ENCODE measurements at regions not wholly inside any gene's neighbourhood (a gene's known extent, or its start where the extent isn't known, plus 50 kb on each side); places are given as distances from the start of the nearest gene placed in this dataset.

DNA sequence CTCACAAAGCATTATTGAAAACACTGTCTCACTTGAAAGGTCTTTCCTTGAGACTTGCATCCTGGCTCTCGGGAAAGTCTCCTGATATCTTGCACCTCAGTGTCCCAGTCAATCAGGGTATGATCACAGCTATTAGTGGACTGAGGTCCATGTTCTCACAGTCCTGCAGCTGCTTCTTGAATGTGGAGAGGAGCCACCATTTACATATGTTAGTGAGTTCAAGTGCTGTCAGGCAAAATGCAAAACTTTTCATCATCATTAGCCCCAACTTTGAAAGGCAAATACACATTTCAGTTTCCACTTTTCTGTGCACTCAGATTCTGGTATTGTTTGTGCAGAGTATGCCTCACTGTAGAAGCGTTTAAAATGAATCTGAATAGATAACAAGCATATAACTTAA is 111.6 kb downstream of the SNX18 start:
- Histone ChIP-seq H3K27ac (ENCODE audit: low read depth in 2 of 2, low read length in 1 of 2) (no peak overlapping the region), H3K9me2 (no peaks in the 10 kb centered on the region), H3K4me1 (ENCODE audit: control insufficient read depth in 1 of 2, insufficient read depth in 2 of 2, low read depth in 1 of 2, low read length in 1 of 2) (peaks cover 0 to 2% of the 10 kb centered on the region in 2 experiments; a peak in 1 of 4 replicates), H3K9me3 (no peaks in the 10 kb centered on the region), H3K36me3 (replicated peaks in 1 of 2; ENCODE audit: control insufficient read depth in 1 of 2, insufficient read depth in 2 of 2, low read length in 1 of 2) (no peaks in the 10 kb centered on the region), H3K79me2 (ENCODE audit: insufficient read depth) (no peaks in the 10 kb centered on the region), H3F3A (replicated peaks; ENCODE audit: insufficient read depth) (no peaks in the 10 kb centered on the region), H3K27me3 (ENCODE audit: insufficient read depth) (no peaks in the 10 kb centered on the region; the same call in 1 of the 2 replicates), H3K4me3 (ENCODE audit: low read depth in 2 of 2, low read length in 1 of 2) (no peak overlapping the region), H4K20me1 (ENCODE audit: insufficient read depth) (no peaks in the 10 kb centered on the region), H2AFZ (ENCODE audit: low read depth) (no peak overlapping the region), H3K4me2 (no peak overlapping the region), H3K9ac (no peak overlapping the region)
- WGBS (ENCODE audit: low lambda C conversion rate): 33% methylated on average over 2 of the region's 2 CpGs
- no peak for TF ChIP-seq USF2 (IDR thresholded peaks at IDR 0.05; ENCODE audit: borderline replicate concordance, low read depth, low read length)
- TF ChIP-seq YY1 (IDR thresholded peaks at IDR 0.05; ENCODE audit: low read depth): no peak
- no peak for TF ChIP-seq EZH2phosphoT487 (IDR thresholded peaks at IDR 0.05; ENCODE audit: borderline replicate concordance, low read depth)
- TF ChIP-seq FOSL2 (IDR thresholded peaks at IDR 0.05; ENCODE audit: borderline replicate concordance, low read depth): no peak
- TF ChIP-seq GATA2 (CRISPR knock-in tag; IDR thresholded peaks at IDR 0.05): no peak
- no peak for TF ChIP-seq TEAD4 (IDR thresholded peaks at IDR 0.05; ENCODE audit: borderline replicate concordance, insufficient read depth)
- no peak for TF ChIP-seq TAF1 (IDR thresholded peaks at IDR 0.05; ENCODE audit: borderline replicate concordance, low read depth, low read length)
- no peak for TF ChIP-seq NRF1 (IDR thresholded peaks at IDR 0.05; ENCODE audit: low read depth, low read length)
- no peak for TF ChIP-seq TCF12 (IDR thresholded peaks at IDR 0.05)
- TF ChIP-seq POLR2AphosphoS5 (IDR thresholded peaks at IDR 0.05; ENCODE audit: low read depth, low read length): no peak
- TF ChIP-seq RAD21 (IDR thresholded peaks at IDR 0.05; ENCODE audit: low read length): no peak
- CTCF ChIA-PET: interaction anchor here (1.0 kb wide), 1 partner anchor 111 kb away, joined by 4 read pairs; the partner anchor contains the start of gene SNX18
- no peak for DNase-seq
- POLR2A ChIA-PET: no interaction called here

GRCh38 chr5:54628050-54628449 is 110.5 kb downstream of the SNX18 start:
- Histone ChIP-seq H3K27ac (ENCODE audit: low read depth in 2 of 2, low read length in 1 of 2) (no peak overlapping the region), H3K4me2 (no peak overlapping the region), H3K4me1 (ENCODE audit: control insufficient read depth in 1 of 2, insufficient read depth in 2 of 2, low read depth in 1 of 2, low read length in 1 of 2) (peaks cover 0 to 2% of the 10 kb centered on the region in 2 experiments; a peak in 1 of 4 replicates), H3K79me2 (ENCODE audit: insufficient read depth) (no peaks in the 10 kb centered on the region), H2AFZ (ENCODE audit: low read depth) (no peak overlapping the region), H3K27me3 (ENCODE audit: insufficient read depth) (no peaks in the 10 kb centered on the region; the same call in 1 of the 2 replicates), H3K36me3 (replicated peaks in 1 of 2; ENCODE audit: control insufficient read depth in 1 of 2, insufficient read depth in 2 of 2, low read length in 1 of 2) (no peaks in the 10 kb centered on the region), H3K9me3 (no peaks in the 10 kb centered on the region), H3K9ac (no peak overlapping the region), H3F3A (replicated peaks; ENCODE audit: insufficient read depth) (no peaks in the 10 kb centered on the region), H4K20me1 (ENCODE audit: insufficient read depth) (no peaks in the 10 kb centered on the region), H3K4me3 (ENCODE audit: low read depth in 2 of 2, low read length in 1 of 2) (no peak overlapping the region), H3K9me2 (no peaks in the 10 kb centered on the region)
- DNase-seq: no peak
- no peak for TF ChIP-seq POLR2AphosphoS5 (IDR thresholded peaks at IDR 0.05; ENCODE audit: low read depth, low read length)
- TF ChIP-seq RFX5 (IDR thresholded peaks at IDR 0.05; ENCODE audit: low read length): no peak
- no peak for TF ChIP-seq FOXJ3 (CRISPR knock-in tag; IDR thresholded peaks at IDR 0.05)
- TF ChIP-seq IRF3 (IDR thresholded peaks at IDR 0.05; ENCODE audit: low read depth, low read length): no peak
- no peak for TF ChIP-seq REST (IDR thresholded peaks at IDR 0.05; ENCODE audit: low read depth, low read length)
- TF ChIP-seq MEF2A (IDR thresholded peaks at IDR 0.05; ENCODE audit: borderline replicate concordance, low read depth): no peak
- TF ChIP-seq GATA2 (CRISPR knock-in tag; IDR thresholded peaks at IDR 0.05): no peak
- TF ChIP-seq TEAD4 (IDR thresholded peaks at IDR 0.05; ENCODE audit: borderline replicate concordance, insufficient read depth): no peak
- TF ChIP-seq TCF12 (IDR thresholded peaks at IDR 0.05): no peak
- TF ChIP-seq RXRA (IDR thresholded peaks at IDR 0.05; ENCODE audit: borderline replicate concordance, low read depth): no peak
- ChIA-PET POLR2A (no interaction called here), CTCF (interaction anchor here (1.0 kb wide), 1 partner anchor 110 kb away, joined by 4 read pairs; the partner anchor contains the start of gene SNX18)
- 27% methylated on average over 1 of the region's 1 CpG for WGBS (ENCODE audit: low lambda C conversion rate)

Measured in SK-N-SH (cell line).